HEK293T (cell line): ENCODE measurements at regions not wholly inside any gene's neighbourhood (a gene's known extent, or its start where the extent isn't known, plus 50 kb on each side); places are given as distances from the start of the nearest gene placed in this dataset.
"Not testable (repeated sequence)": the region's sequence is repeated elsewhere in the genome, so short reads cannot be mapped to it uniquely, and the experiment has no call there.

Source experiments
- CTCF ChIA-PET: fragments of 350-600 bp; formaldehyde crosslinking; extraction: SDS; loops from one replicate; lab custom pipeline; 2021; ENCODE audit warnings: antibody characterized with exemption, inconsistent platforms; lab: Yijun Ruan, JAX
- POLR2A ChIA-PET: fragments of 350-600 bp; formaldehyde crosslinking; extraction: SDS; loops from one replicate; lab custom pipeline; 2020; ENCODE audit warnings: antibody characterized with exemption, inconsistent platforms; lab: Yijun Ruan, JAX
- DNase-seq: peaks from one replicate; pipeline ENCODE4 v3.0.0; 2012; ENCODE audit warnings: mixed read lengths; ENCODE audit errors: extremely low spot score
- ARNT ChIP-seq: fragments of 450-650 bp; IDR thresholded peaks from 2 replicates; pipeline ENCODE4 v1.6.1; 2017; ENCODE audit warnings: mild to moderate bottlenecking
- BHLHE40 ChIP-seq: fragments of 450-650 bp; IDR thresholded peaks from 2 replicates; pipeline ENCODE4 v1.6.1; 2016; ENCODE audit warnings: mild to moderate bottlenecking, moderate library complexity, borderline replicate concordance
- CTBP1 ChIP-seq: fragments of 450-650 bp; IDR thresholded peaks from 2 replicates; pipeline ENCODE4 v1.6.1; 2016; ENCODE audit warnings: borderline replicate concordance
- ELF4 ChIP-seq: fragments of 450-650 bp; IDR thresholded peaks from 2 replicates; pipeline ENCODE4 v1.6.1; 2017; ENCODE audit warnings: antibody characterized with exemption
- FOXA1 ChIP-seq: fragments of 450-650 bp; IDR thresholded peaks from 2 replicates; pipeline ENCODE4 v1.6.1; 2016; ENCODE audit warnings: mild to moderate bottlenecking
- FOXK2 ChIP-seq: fragments of 450-650 bp; IDR thresholded peaks from 2 replicates; pipeline ENCODE4 v1.6.1; 2016; ENCODE audit warnings: mild to moderate bottlenecking
- FOXM1 ChIP-seq: fragments of 450-650 bp; IDR thresholded peaks from 2 replicates; pipeline ENCODE4 v1.6.1; 2017; ENCODE audit warnings: mild to moderate bottlenecking, borderline replicate concordance
- HDGF ChIP-seq: fragments of 450-650 bp; IDR thresholded peaks from 2 replicates; pipeline ENCODE4 v1.6.1; 2017; ENCODE audit warnings: antibody characterized with exemption, borderline replicate concordance
- L3MBTL2 ChIP-seq: fragments of 450-650 bp; conservative IDR thresholded peaks from 2 replicates; pipeline ENCODE4 v1.6.1; 2016; ENCODE audit warnings: mild to moderate bottlenecking
- LEF1 ChIP-seq: fragments of 450-650 bp; IDR thresholded peaks from 2 replicates; pipeline ENCODE4 v1.6.1; 2017; ENCODE audit warnings: mild to moderate bottlenecking, borderline replicate concordance
- NFRKB ChIP-seq: fragments of 450-650 bp; IDR thresholded peaks from 2 replicates; pipeline ENCODE4 v1.6.1; 2016; ENCODE audit warnings: mild to moderate bottlenecking, moderate library complexity
- SP1 ChIP-seq: fragments of 450-650 bp; IDR thresholded peaks from 2 replicates; pipeline ENCODE4 v1.6.1; 2017
- SUZ12 ChIP-seq: fragments of 450-650 bp; IDR thresholded peaks from 2 replicates; pipeline ENCODE4 v1.6.1; 2016; ENCODE audit warnings: mild to moderate bottlenecking
- TARDBP ChIP-seq: fragments of 450-650 bp; IDR thresholded peaks from 2 replicates; pipeline ENCODE4 v1.6.1; 2016
- ZNF384 ChIP-seq: fragments of 450-650 bp; IDR thresholded peaks from 2 replicates; pipeline ENCODE4 v1.6.1; 2016
- TF ChIP-seq, protein P1 (sequence below): fragments of 450-650 bp; IDR thresholded peaks from 2 replicates; pipeline ENCODE4 v1.6.1; 2016

- no peak for DNase-seq
- ChIA-PET POLR2A (no interaction called here), CTCF (no interaction called here)
- TF ChIP-seq FOXA1 (no peak), TARDBP (no peak), BHLHE40 (no peak), ZNF384 (no peak), LEF1 (no peak)
Measured at GRCh38 chr16:51255349-51255972, 104.4 kb upstream of the SALL1 start.

GRCh38 chr16:51254390-51254789 lies 103.3 kb upstream of the SALL1 start:
- DNase-seq, POLR2A ChIA-PET, CTCF ChIA-PET: not testable (repeated sequence)

- TF ChIP-seq FOXK2 (no peak), NFRKB (no peak), HDGF (no peak)
- POLR2A ChIA-PET = no interaction called here
- DNase-seq = no peak
- CTCF ChIA-PET = no interaction called here
Measured at GRCh38 chr16:51248217-51248616, 97.1 kb upstream of the SALL1 start.

- CTCF ChIA-PET = no interaction called here
Measured at GRCh38 chr16:51245658-51245995, 94.6 kb upstream of the SALL1 start.

GRCh38 chr16:51244887-51245657 lies 94.0 kb upstream of the SALL1 start:
- POLR2A ChIA-PET = no interaction called here

More at GRCh38 chr16:51245658-51245995, 94.6 kb upstream of the SALL1 start:
- TF ChIP-seq, protein P1, sequence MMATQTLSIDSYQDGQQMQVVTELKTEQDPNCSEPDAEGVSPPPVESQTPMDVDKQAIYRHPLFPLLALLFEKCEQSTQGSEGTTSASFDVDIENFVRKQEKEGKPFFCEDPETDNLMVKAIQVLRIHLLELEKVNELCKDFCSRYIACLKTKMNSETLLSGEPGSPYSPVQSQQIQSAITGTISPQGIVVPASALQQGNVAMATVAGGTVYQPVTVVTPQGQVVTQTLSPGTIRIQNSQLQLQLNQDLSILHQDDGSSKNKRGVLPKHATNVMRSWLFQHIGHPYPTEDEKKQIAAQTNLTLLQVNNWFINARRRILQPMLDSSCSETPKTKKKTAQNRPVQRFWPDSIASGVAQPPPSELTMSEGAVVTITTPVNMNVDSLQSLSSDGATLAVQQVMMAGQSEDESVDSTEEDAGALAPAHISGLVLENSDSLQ = no peak
- TF ChIP-seq ELF4 = no peak
- TF ChIP-seq FOXK2 = no peak
- no peak for TF ChIP-seq ZNF384
- TF ChIP-seq FOXM1 = no peak
- TF ChIP-seq CTBP1 = no peak
- TF ChIP-seq BHLHE40 = no peak
- TF ChIP-seq HDGF = no peak
- TF ChIP-seq LEF1 = no peak
- no peak for TF ChIP-seq FOXA1
- TF ChIP-seq TARDBP = no peak
- TF ChIP-seq L3MBTL2 = no peak
- TF ChIP-seq ARNT = no peak
- TF ChIP-seq NFRKB = no peak
- TF ChIP-seq SP1 = no peak
- no peak for TF ChIP-seq SUZ12
- DNase-seq = no peak
- POLR2A ChIA-PET = no interaction called here

GRCh38 chr16:51243936-51244436 lies 92.9 kb upstream of the SALL1 start:
- CTCF ChIA-PET = no interaction called here
- POLR2A ChIA-PET = interaction anchor here (0.8 kb wide), 1 partner anchor 92 kb away, joined by 3 read pairs; no protein-coding TSS in a partner anchor
- no peak for TF ChIP-seq ZNF384
- no peak for TF ChIP-seq ELF4
- no peak for TF ChIP-seq ARNT
- TF ChIP-seq FOXK2 = no peak
- no peak for TF ChIP-seq FOXM1
- TF ChIP-seq L3MBTL2 = no peak
- TF ChIP-seq, protein P1 = no peak
- no peak for TF ChIP-seq NFRKB
- no peak for TF ChIP-seq LEF1
- no peak for TF ChIP-seq SUZ12
- TF ChIP-seq FOXA1 = no peak
- TF ChIP-seq CTBP1 = no peak
- TF ChIP-seq BHLHE40 = no peak
- no peak for TF ChIP-seq SP1
- TF ChIP-seq TARDBP = no peak
- no peak for TF ChIP-seq HDGF
- no peak for DNase-seq

More at GRCh38 chr16:51244887-51245657, 94.0 kb upstream of the SALL1 start:
- TF ChIP-seq, protein P1 = no peak
- TF ChIP-seq ELF4 (no peak), TARDBP (no peak), HDGF (no peak), FOXA1 (no peak), ARNT (no peak), LEF1 (no peak), BHLHE40 (no peak), SP1 (no peak), FOXK2 (no peak), L3MBTL2 (no peak), FOXM1 (no peak), SUZ12 (no peak), NFRKB (no peak), CTBP1 (no peak)
- CTCF ChIA-PET = no interaction called here
- DNase-seq = no peak
